Activated naive CD8-positive, alpha-beta T cell treated with anti-CD3 and anti-CD28 coated beads for 36 hours (primary cell): ENCODE measurements at regions not wholly inside any gene's neighbourhood (a gene's known extent, or its start where the extent isn't known, plus 50 kb on each side); places are given as distances from the start of the nearest gene placed in this dataset.
"Not testable (repeated sequence)": the region's sequence is repeated elsewhere in the genome, so short reads cannot be mapped to it uniquely, and the experiment has no call there.

ENCODE experiments used
- DNase-seq: peaks from one replicate; pipeline ENCODE4 v3.0.0; 2021
- H3K27ac Mint-ChIP-seq: one replicate; pipeline ENCODE4 v1.8.0; 2022; ENCODE audit warnings: mild to moderate bottlenecking, moderate library complexity, mixed read lengths
- H3K27me3 Mint-ChIP-seq: one replicate; pipeline ENCODE4 v1.8.0; 2022; ENCODE audit warnings: mild to moderate bottlenecking, mixed read lengths
- H3K36me3 Mint-ChIP-seq: one replicate; pipeline ENCODE4 v1.8.0; 2021; ENCODE audit warnings: mild to moderate bottlenecking, mixed read lengths
- H3K4me1 Mint-ChIP-seq: one replicate; pipeline ENCODE4 v1.8.0; 2021; ENCODE audit warnings: mixed read lengths
- H3K4me3 Mint-ChIP-seq: one replicate; pipeline ENCODE4 v1.8.0; 2022; ENCODE audit warnings: mild to moderate bottlenecking, moderate library complexity, mixed read lengths
- H3K9me3 Mint-ChIP-seq: one replicate; pipeline ENCODE4 v1.8.0; 2022; ENCODE audit warnings: mixed read lengths

GRCh38 chr12:73159954-73160353, 887.8 kb downstream of the TRHDE start:
- H3K4me1 Mint-ChIP-seq = no peaks in the 10 kb centered on the region
- H3K36me3 Mint-ChIP-seq = no peaks in the 10 kb centered on the region
- no peak overlapping the region for H3K27ac Mint-ChIP-seq
- peaks cover 5% of the 10 kb centered on the region for H3K9me3 Mint-ChIP-seq
- DNase-seq = no peak
- H3K4me3 Mint-ChIP-seq = no peak overlapping the region
- H3K27me3 Mint-ChIP-seq = no peaks in the 10 kb centered on the region

DNA sequence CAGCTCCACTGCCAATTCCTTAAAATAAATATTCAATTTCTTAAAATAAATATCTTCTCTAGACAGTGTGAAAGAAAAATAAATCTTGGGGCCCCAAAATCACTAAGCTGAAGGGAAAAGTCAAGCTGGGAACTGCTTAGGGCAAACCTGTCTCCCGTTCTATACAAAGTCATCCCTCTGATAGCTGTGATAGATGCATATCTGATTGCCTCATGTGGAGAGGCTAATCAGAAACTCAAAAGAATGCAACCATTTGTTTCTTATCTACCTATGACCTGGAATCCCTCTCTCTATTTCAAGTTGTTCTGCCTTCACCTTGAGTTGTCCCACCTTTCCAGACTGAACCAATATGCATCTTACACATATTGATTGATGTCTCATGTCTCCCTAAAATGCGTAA, 889.8 kb downstream of the TRHDE start:
- H3K4me3 Mint-ChIP-seq = no peak overlapping the region

GRCh38 chr12:73180734-73181133, 908.6 kb downstream of the TRHDE start:
- Mint-ChIP-seq H3K27me3 (no peaks in the 10 kb centered on the region), H3K27ac (no peak overlapping the region), H3K4me1 (no peaks in the 10 kb centered on the region), H3K4me3 (no peak overlapping the region), H3K9me3 (peaks cover 29% of the 10 kb centered on the region), H3K36me3 (no peaks in the 10 kb centered on the region)
- DNase-seq = no peak

More for the DNA sequence above, 889.8 kb downstream of the TRHDE start:
- Mint-ChIP-seq H3K27ac (no peak overlapping the region), H3K36me3 (no peaks in the 10 kb centered on the region), H3K27me3 (no peaks in the 10 kb centered on the region), H3K4me1 (no peaks in the 10 kb centered on the region), H3K9me3 (peaks cover 5% of the 10 kb centered on the region)
- DNase-seq = no peak

DNA sequence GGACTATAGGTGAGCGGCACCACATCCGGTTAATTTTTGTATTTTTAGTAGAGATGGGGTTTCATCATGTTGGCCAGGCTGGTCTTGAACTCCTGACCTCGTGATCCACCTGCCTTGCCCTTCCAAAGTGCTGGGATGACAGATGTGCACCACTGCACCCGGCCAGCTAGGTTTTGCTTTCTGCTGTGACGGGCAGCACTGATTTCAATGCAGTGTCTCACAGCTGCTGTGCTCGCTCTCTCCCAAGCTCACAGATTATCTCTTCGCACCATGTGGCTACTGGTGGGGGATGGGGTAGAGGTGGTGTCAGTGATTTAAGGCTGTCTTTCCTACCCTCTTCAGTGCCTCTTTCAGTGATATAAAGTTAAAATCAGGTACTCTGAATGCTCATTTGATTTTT, 909.1 kb downstream of the TRHDE start:
- H3K4me3 Mint-ChIP-seq = no peak overlapping the region
- no peaks in the 10 kb centered on the region for H3K4me1 Mint-ChIP-seq
- no peaks in the 10 kb centered on the region for H3K27me3 Mint-ChIP-seq
- no peak for DNase-seq
- no peaks in the 10 kb centered on the region for H3K36me3 Mint-ChIP-seq
- H3K27ac Mint-ChIP-seq = no peak overlapping the region
- H3K9me3 Mint-ChIP-seq = peaks cover 34% of the 10 kb centered on the region

DNA sequence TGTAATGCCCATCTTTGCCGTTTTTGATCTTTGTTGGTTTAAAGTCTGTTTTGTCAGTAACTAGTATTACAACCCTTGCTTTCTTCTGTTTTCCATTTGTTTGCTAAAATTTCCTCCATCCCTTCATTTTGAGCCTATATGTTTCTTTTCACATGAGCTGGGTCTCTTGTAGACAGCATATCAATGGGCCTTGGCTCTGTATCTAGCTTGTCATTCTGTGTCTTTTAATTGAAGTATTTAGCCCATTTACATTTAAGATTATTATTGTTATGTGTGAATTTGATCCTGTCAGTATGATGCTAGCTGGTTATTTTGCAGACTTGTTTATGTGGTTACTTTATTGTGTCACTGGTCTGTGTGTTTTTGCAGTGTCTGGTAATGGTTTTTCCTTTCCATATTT, 913.2 kb downstream of the TRHDE start:
- no peak for DNase-seq
- H3K4me1 Mint-ChIP-seq = no peaks in the 10 kb centered on the region
- no peak overlapping the region for H3K27ac Mint-ChIP-seq
- H3K9me3 Mint-ChIP-seq = peaks cover 37% of the 10 kb centered on the region
- H3K27me3 Mint-ChIP-seq = no peaks in the 10 kb centered on the region
- no peak overlapping the region for H3K4me3 Mint-ChIP-seq
- H3K36me3 Mint-ChIP-seq = no peaks in the 10 kb centered on the region

DNA sequence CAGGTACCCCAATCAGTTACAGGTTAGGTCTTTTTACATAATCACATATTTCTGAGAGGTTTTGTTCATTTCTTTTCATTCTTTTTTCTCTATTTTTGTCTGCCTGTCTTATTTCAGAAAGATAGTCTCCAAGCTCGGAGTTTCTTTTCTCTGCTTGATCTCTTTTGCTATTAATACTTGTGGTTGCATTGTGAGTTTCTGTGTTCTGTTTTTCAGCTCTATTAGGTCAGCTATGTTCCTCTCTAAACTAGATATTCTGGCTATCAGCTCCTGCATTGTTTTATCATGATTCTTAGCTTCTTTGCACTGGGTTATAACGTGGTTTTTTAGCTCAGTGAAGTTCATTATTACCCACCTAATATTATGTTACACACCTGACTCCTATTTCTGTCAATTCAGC, 914.1 kb downstream of the TRHDE start:
- H3K36me3 Mint-ChIP-seq = no peaks in the 10 kb centered on the region

DNA sequence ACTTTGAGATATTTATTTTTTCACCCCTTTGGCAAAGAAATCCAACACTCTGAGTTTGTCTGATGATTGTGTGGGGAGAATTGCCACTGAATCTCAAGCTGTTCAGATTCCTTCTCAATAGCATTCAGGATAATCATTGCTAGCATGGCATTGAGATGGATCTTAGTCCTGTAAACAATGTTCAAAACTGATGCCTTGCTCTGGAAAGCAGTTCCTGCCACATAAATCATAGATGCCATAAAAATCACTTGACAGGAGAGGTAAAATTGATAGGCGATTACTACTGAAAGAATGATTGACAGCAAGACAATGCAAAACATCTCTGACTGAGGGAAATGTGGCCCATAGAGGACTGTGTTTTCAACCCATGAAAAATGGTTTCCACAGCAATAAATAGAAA, 915.6 kb downstream of the TRHDE start:
- Mint-ChIP-seq H3K27ac (no peak overlapping the region), H3K36me3 (no peaks in the 10 kb centered on the region), H3K9me3 (peaks cover 38% of the 10 kb centered on the region), H3K4me1 (no peaks in the 10 kb centered on the region), H3K4me3 (no peak overlapping the region), H3K27me3 (no peaks in the 10 kb centered on the region)
- DNase-seq = no peak

More for the DNA sequence above, 914.1 kb downstream of the TRHDE start:
- no peak overlapping the region for H3K27ac Mint-ChIP-seq
- no peaks in the 10 kb centered on the region for H3K4me1 Mint-ChIP-seq
- H3K27me3 Mint-ChIP-seq = no peaks in the 10 kb centered on the region
- DNase-seq = no peak
- no peak overlapping the region for H3K4me3 Mint-ChIP-seq
- H3K9me3 Mint-ChIP-seq = peaks cover 42% of the 10 kb centered on the region

DNA sequence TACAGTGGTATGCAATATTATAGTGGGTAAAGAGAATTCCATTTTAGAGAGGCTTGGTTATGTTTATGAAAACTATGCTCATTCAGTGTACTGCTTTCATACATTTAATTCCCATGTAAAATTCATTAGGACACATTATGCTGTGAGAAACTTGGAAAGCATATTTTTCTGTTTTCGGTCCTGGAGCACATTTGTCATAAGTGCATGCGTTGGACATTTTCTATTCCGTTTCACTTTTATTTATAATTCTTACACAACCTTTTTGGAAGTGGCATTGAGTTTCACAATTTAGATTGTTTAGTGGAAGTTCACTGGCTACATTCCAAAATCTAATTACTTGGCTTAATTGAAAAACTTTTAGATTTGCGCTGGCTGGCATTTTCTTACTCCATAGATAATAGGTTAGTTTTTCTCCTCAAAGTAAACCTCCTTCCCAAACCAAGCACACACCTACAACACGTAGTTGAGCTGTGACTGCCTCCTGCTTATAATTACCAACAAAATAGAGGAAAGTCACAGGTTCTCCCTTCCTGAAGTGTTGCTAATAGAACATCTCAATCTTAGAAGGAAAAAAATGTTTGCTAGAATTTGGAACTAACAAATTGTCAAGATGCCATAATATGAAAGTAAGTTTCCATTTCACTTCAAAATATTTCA, 938.5 kb downstream of the TRHDE start:
- Mint-ChIP-seq H3K4me1 (no peaks in the 10 kb centered on the region), H3K27me3 (no peaks in the 10 kb centered on the region), H3K36me3 (no peaks in the 10 kb centered on the region), H3K9me3 (peaks cover 3% of the 10 kb centered on the region), H3K27ac (no peak overlapping the region), H3K4me3 (no peak overlapping the region)
- no peak for DNase-seq

DNA sequence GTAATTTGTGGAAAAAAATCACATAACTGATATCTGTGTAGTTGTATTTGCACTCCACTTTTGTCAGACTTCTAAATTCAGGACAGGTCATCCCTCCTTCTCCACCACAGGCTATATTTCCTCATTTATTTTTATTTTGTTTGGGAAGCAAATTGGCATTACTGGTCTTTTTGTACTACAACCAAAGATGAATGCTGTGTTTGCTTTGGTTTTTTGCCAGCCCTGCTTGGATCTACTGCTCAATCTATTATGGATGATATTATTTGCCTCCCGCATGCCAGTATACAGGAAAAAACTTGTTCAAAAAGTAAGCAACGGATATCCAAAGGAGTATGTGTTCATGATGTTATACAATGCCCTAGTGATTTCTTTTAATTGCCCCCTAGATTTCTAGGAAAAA, 948.8 kb downstream of the TRHDE start:
- Mint-ChIP-seq H3K27me3 (no peaks in the 10 kb centered on the region), H3K36me3 (no peaks in the 10 kb centered on the region), H3K4me3 (no peak overlapping the region), H3K9me3 (peaks cover 9% of the 10 kb centered on the region), H3K4me1 (no peaks in the 10 kb centered on the region), H3K27ac (no peak overlapping the region)
- no peak for DNase-seq

- Mint-ChIP-seq H3K4me1 (no peaks in the 10 kb centered on the region), H3K27me3 (no peaks in the 10 kb centered on the region), H3K27ac (no peak overlapping the region), H3K36me3 (no peaks in the 10 kb centered on the region), H3K9me3 (peaks cover 9% of the 10 kb centered on the region), H3K4me3 (no peak overlapping the region)
- no peak for DNase-seq
Observed at GRCh38 chr12:73221398-73221797, 949.2 kb downstream of the TRHDE start.

DNA sequence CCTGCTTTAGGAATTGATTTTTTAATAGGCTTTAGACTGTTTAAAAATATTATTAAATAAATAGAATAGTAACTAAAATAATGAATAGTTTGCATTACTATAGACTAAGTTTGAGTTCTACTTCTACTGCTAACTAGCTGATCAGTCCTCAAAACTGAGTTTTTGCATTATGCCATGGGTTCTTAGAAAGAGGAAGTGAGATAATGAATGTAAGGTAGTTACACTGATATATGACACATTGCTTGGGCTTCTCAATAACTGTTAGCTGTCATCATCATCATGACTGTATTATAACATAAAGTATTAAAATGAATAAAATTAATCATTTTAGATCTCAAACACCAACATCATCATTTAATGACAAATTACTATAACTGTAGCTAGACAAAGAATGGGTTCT, 949.7 kb downstream of the TRHDE start:
- Mint-ChIP-seq H3K4me3 (no peak overlapping the region), H3K27ac (no peak overlapping the region), H3K9me3 (peaks cover 9% of the 10 kb centered on the region), H3K36me3 (no peaks in the 10 kb centered on the region), H3K27me3 (no peaks in the 10 kb centered on the region), H3K4me1 (no peaks in the 10 kb centered on the region)
- DNase-seq = no peak

- Mint-ChIP-seq H3K27me3 (no peaks in the 10 kb centered on the region), H3K9me3 (no peaks in the 10 kb centered on the region), H3K4me3 (no peak overlapping the region), H3K36me3 (no peaks in the 10 kb centered on the region), H3K4me1 (no peaks in the 10 kb centered on the region), H3K27ac (no peak overlapping the region)
- no peak for DNase-seq
Observed at GRCh38 chr12:73225371-73225937, 953.3 kb downstream of the TRHDE start.

DNA sequence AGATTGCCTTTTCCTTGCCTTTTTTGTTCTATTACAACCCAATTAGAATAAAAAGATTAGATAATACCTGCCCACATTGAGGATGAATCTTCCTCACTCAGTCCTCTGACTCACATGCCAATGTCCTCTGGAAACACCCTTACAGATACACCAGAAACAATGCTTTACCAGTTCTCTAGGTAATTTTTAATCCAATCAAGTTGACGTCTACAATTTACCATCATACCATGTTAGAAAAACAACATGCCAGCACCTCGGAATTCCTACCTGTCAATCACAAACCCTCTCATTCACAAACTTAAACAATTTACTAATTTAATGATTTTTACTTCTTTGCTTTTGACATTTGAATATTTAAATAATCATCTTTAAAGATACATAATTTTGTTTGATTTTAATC, 953.8 kb downstream of the TRHDE start:
- Mint-ChIP-seq H3K36me3 (no peaks in the 10 kb centered on the region), H3K27me3 (no peaks in the 10 kb centered on the region), H3K9me3 (no peaks in the 10 kb centered on the region), H3K27ac (no peak overlapping the region), H3K4me1 (no peaks in the 10 kb centered on the region), H3K4me3 (no peak overlapping the region)
- DNase-seq = no peak

- no peak for DNase-seq
- H3K27ac Mint-ChIP-seq = no peak overlapping the region
- no peaks in the 10 kb centered on the region for H3K4me1 Mint-ChIP-seq
- no peaks in the 10 kb centered on the region for H3K9me3 Mint-ChIP-seq
- H3K27me3 Mint-ChIP-seq = no peaks in the 10 kb centered on the region
- no peak overlapping the region for H3K4me3 Mint-ChIP-seq
- H3K36me3 Mint-ChIP-seq = no peaks in the 10 kb centered on the region
Observed at GRCh38 chr12:73226593-73226992, 954.4 kb downstream of the TRHDE start.

DNA sequence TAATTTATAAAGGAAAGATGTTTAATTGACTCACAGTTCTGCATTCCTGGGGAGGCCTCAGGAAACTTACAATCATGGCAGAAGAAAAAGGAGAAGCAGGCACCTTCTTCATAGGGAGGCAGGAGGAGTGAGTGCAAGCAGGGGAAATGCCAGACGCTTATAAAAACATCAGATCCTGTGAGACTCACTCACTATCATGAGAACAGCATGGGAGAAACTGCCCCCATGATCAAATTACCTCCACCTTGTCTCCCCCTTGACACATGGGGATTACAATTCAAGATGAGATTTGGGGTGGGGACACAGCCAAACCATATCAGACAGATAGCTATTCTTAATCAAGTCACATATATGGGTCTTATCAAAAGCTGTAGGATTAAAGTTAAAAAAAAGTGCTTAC, 956.7 kb downstream of the TRHDE start:
- H3K4me1 Mint-ChIP-seq, H3K4me3 Mint-ChIP-seq, H3K9me3 Mint-ChIP-seq, DNase-seq, H3K27ac Mint-ChIP-seq, H3K36me3 Mint-ChIP-seq, H3K27me3 Mint-ChIP-seq: not testable (repeated sequence)

DNA sequence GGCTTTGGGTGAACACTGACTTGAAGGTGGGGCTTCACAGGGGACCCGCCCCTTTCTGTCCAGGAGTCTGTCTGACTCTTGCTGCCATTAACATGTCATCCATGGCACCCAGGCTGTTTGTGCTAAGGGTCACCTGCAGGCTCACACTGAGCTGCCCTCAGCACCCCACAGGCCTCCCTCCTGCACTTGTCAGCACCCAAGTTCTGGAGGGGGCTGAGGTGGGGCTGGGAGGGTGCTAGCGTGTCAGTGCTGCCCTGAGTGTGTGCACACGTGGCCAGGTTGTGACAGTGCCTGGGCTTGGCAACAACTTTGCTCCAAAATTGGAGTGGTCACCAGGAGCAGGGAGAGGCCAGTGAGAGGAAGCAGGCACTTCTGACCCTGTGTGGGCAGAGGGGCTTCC, 963.2 kb downstream of the TRHDE start:
- H3K4me1 Mint-ChIP-seq = no peaks in the 10 kb centered on the region
- no peak overlapping the region for H3K27ac Mint-ChIP-seq
- no peaks in the 10 kb centered on the region for H3K27me3 Mint-ChIP-seq
- no peak overlapping the region for H3K4me3 Mint-ChIP-seq
- DNase-seq = no peak
- no peaks in the 10 kb centered on the region for H3K36me3 Mint-ChIP-seq
- peaks cover 13% of the 10 kb centered on the region for H3K9me3 Mint-ChIP-seq
